ENCODE measurements at regions not wholly inside any gene's neighbourhood (a gene's known extent, or its start where the extent isn't known, plus 50 kb on each side); places are given as distances from the start of the nearest gene placed in this dataset.

GRCh38 chr1:219476116-219476515, 136.8 kb downstream of the ZC3H11B start:
- no peak for DNase-seq (ENCODE audit: low spot score)

GRCh38 chr1:219472596-219472995, 140.3 kb downstream of the ZC3H11B start:
- no peak for DNase-seq (ENCODE audit: low spot score)

GRCh38 chr1:219467524-219467923, 145.4 kb downstream of the ZC3H11B start:
- no peak for DNase-seq (ENCODE audit: low spot score)

- no peak for DNase-seq (ENCODE audit: low spot score)
Observed at GRCh38 chr1:219466766-219467165, 146.1 kb downstream of the ZC3H11B start.

- DNase-seq (ENCODE audit: low spot score) = no peak
Observed at GRCh38 chr1:219465212-219466093, 147.5 kb downstream of the ZC3H11B start.

GRCh38 chr1:219463636-219464035, 149.3 kb downstream of the ZC3H11B start:
- DNase-seq (ENCODE audit: low spot score) = no peak

GRCh38 chr1:219461981-219462400, 150.9 kb downstream of the ZC3H11B start:
- no peak for DNase-seq (ENCODE audit: low spot score)

GRCh38 chr1:219460896-219461815, 151.7 kb downstream of the ZC3H11B start:
- peak; percentile 31 for DNase-seq (ENCODE audit: low spot score)

GRCh38 chr1:219460081-219460895, 152.6 kb downstream of the ZC3H11B start:
- no peak for DNase-seq (ENCODE audit: low spot score)

- no peak for DNase-seq (ENCODE audit: low spot score)
Observed at GRCh38 chr1:219459351-219460080, 153.4 kb downstream of the ZC3H11B start.

- no peak for DNase-seq (ENCODE audit: low spot score)
Observed at GRCh38 chr1:219446288-219446687, 166.6 kb downstream of the ZC3H11B start.

- no peak for DNase-seq (ENCODE audit: low spot score)
Observed at GRCh38 chr1:219445864-219446263, 167.0 kb downstream of the ZC3H11B start.

- no peak for DNase-seq (ENCODE audit: low spot score)
Observed at GRCh38 chr1:219444474-219444873, 168.4 kb downstream of the ZC3H11B start.

- no peak for DNase-seq (ENCODE audit: low spot score)
Observed at GRCh38 chr1:219443763-219444162, 169.1 kb downstream of the ZC3H11B start.

- no peak for DNase-seq (ENCODE audit: low spot score)
Observed at GRCh38 chr1:219442611-219443061, 170.3 kb downstream of the ZC3H11B start.

- DNase-seq (ENCODE audit: low spot score) = no peak
Observed at GRCh38 chr1:219441884-219442283, 171.0 kb downstream of the ZC3H11B start.

GRCh38 chr1:219439376-219439775, 173.5 kb downstream of the ZC3H11B start:
- DNase-seq (ENCODE audit: low spot score) = no peak

- DNase-seq (ENCODE audit: low spot score) = no peak
Observed at GRCh38 chr1:219438386-219438785, 174.5 kb downstream of the ZC3H11B start.

GRCh38 chr1:219434923-219435297, 178.0 kb downstream of the ZC3H11B start:
- DNase-seq (ENCODE audit: low spot score) = no peak

GRCh38 chr1:219434285-219434922, 178.5 kb downstream of the ZC3H11B start:
- DNase-seq (ENCODE audit: low spot score) = no peak

Measured in NAMALWA (cell line).